ENCODE measurements at regions not wholly inside any gene's neighbourhood (a gene's known extent, or its start where the extent isn't known, plus 50 kb on each side); places are given as distances from the start of the nearest gene placed in this dataset.
"Not testable (repeated sequence)": the region's sequence is repeated elsewhere in the genome, so short reads cannot be mapped to it uniquely, and the experiment has no call there.

DNA sequence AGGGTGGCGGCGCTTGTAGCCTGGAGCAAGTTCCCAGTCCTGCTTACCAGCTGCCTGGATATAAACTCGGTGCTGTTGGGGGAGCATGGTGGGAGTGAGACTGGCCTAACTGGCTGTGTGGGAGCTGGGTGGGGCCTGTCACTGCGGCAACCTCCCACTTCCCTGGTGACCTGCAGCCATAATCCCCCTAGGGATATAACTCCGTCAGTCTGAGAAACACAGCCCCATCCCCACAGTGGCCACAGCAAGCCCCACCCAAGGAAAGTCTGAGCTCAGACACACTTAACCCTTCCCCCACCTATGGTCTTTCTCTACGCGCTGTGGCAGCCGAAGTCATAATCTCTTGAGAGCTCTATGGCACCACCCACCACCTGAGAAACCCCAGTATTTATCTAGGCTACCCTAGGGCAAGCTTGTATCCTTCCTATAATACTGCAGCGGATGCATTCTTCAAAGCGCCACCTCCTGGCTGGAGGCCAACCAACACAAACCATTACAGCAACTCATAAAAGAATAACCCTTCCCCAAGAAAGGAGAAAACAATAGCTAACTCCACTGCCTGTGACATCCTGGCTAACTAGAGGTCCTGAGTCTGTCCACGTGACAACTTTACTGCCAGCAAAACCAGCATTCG is 57.4 kb downstream of the ZNF648 start:
- DNase-seq (ENCODE audit: low spot score) = no peak

DNA sequence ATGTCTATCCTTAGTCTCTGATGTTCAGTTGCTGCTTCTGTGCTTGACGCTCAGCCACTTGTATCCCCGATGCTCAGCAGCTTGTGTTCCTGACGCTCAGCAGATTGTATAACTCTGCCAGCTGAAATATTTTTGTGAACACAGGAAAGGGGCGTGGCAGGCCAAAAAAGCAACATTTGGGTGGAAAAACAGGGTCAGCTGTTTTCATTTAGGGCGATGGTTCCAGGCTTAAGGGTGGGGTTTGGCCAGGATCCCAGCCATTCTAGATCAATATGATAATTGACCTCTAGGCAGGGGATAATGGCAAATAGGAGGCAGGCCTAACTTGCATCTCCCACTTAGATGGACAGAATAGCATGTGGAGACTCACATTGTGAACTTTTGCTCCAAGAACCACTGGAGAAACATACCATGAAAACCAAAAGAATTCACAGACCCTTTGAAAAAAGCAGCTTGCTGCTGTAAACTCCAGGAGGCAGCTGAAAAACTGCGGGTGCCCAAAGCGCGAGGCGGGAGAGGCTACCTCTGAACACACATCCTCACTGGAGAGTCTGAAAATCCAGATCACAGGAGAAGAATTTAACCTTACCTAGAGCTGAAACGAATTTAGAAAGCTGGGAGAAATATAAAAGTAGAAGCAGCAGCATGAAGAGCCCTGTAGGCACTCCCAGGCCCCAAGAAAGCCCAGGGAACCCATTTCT is 58.3 kb downstream of the ZNF648 start:
- no peak for DNase-seq (ENCODE audit: low spot score)

DNA sequence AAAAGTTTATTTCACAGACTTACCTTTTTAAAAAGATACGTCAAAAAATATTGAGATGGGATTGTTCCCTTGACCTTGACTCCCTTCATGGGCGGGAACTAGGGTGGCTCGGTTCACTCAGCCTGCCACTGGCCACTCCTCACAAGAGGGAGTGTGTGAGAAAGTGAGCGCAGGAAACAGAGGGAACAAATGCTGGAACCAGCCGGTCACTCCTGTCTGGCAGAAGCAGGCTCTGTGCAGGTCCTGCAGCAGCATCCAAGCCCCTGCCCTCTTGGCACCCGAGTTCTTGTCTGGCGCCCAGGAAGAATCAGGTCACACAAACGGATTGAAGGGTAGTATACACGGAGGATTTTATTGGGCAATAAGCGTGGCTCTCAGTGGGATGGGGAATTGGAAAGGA is 58.9 kb downstream of the ZNF648 start:
- no peak for DNase-seq (ENCODE audit: low spot score)

DNA sequence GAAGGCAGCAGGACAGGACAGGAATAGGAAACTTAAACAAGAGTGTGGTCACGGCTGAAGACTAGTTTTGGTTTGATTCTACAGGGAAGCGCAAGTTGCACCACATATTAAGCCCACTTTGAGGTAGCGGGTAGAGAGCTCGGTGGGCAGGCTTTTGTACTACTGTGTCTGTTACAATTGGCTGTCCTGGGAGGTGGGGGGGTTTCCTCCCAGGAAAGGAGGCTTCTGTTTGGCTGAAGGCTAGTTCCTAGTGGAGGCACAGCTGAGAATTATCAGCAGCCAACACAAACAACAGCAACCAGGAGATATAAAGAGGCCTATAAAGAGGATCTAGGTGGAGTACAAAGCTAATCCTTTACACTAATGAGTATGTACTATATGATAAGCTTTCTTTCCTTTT is 62.7 kb downstream of the ZNF648 start:
- no peak for DNase-seq (ENCODE audit: low spot score)

DNA sequence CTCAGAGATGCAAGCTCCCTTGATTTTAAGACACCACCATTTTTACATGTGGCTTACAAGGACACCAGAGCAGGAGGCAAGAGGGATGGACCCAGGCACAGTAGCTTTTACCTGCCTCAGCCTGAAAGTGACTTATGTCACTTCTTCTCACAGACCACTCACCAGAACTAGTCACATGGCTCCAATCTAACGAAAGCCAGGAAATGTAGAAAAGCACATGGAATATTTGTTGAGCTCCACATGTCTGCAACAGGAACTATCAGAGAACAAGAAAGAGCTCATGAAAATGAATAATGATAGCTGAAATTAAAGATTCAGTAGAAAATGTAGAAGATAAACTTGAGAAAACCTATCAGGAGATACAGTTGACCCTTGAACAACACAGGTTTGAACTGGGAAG is 69.4 kb downstream of the ZNF648 start:
- no peak for DNase-seq (ENCODE audit: low spot score)

DNA sequence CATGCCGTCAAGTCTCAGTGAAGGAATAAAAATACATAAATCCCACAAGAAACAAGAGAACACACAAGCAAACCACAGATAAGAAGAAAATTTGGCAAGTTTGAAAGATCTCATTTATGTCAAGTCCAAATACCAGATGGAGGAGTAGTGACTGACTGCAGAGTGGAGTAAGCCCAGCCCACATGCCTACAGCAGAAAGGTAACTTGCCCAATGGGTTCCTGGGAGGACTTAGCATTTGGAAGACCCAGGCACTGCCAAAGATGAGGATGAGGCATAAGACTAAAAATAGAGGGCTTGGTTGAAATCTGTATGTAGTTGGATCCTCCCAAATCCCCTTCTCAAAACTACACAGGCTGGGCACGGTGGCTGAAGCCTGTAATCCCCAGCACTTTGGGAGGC is 70.8 kb downstream of the ZNF648 start:
- DNase-seq (ENCODE audit: low spot score) = no peak

DNA sequence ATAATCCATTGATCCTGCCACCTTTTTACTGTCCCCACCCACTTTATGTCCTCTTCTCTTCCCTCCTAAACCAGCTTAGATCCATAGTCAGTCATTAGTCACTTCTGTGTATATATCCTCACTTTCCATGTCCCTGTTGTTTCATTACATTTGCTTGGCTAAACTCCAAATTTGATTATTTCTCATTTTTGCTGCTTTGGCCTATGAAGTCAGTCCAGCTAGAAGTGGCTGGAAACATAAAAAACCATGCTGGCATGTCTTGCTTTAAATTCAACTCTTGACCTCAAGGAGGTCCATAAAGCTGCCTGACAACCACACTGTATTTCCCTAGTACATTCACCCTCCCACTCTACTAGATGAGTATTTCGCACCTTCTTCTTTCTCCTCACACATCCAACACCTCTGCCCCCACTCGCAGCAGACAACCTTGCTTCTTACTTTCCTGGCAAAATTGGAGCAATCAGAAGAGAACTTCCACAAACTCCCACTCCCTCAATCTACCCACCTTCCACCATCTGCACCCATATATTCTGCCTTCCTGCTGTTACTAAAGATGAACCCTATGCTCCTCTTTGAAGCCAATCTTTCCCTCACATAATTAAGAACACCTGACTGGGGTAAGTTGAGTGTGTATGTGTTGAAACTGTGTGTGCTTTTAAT is 72.1 kb downstream of the ZNF648 start:
- no peak for DNase-seq (ENCODE audit: low spot score)

DNA sequence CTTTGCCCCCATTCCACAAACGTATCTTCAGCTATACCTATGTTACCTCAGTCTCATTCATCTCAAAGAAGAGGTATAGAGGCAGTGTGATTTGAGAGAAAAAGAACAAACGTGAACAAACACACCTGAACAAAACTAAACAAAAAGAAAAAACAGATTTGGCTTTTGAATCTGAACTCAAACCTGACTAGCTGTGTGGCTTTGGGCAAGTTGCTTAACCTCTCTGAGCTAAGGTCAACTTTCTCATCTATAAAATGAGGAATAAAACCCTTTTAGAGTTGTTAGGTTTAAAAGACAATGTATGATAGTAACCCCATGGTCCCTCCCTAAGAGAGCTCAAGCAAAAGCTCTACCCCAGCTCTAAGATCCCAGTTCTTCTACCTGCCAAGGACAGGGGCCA is 73.5 kb downstream of the ZNF648 start:
- DNase-seq (ENCODE audit: low spot score) = no peak

DNA sequence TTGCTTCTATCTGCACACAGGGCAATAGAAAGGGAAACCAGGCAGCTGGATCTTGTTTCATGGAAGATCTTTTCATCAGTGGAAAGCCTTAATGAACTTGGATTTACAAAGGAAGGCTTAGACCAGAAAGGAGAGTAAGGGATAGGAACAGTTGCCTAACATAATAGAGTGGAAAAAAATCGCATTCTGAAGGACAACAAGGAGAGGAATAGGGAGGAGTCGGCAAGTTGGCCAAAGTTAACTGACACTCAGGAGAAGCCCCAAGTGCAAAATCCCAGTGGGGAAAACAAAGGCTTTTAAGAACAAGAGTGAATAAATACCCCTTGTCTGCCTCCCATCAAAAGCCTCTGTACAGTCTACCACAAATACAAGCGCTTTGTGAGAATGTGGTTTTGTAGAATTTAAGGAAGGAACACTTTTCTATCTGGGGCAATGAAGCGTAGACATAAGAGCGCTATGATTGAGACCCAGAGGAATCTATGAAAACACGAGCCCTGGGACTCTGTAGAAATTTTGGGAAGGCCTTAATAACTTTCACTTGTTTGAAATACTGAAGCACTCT is 74.1 kb downstream of the ZNF648 start:
- DNase-seq (ENCODE audit: low spot score) = no peak

DNA sequence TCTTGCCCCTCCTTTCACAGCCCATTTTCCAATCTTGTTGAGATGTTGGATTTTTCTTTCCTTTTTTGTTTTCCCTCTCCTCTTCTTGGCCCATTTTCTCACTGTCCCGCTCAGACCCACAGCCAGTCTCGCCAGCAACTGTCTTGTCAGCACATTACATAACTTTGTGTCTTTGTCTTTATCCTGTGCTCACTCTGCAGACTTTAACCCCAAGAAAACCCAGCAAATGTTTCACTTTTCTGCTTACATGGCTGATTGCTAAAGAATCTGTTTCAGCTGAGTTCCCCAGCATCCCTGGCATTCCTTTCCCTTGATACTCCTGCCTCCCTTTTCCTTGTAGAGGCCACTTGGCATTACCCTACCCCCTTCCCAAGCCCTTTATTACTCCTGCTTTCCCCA is 74.6 kb downstream of the ZNF648 start:
- no peak for DNase-seq (ENCODE audit: low spot score)

DNA sequence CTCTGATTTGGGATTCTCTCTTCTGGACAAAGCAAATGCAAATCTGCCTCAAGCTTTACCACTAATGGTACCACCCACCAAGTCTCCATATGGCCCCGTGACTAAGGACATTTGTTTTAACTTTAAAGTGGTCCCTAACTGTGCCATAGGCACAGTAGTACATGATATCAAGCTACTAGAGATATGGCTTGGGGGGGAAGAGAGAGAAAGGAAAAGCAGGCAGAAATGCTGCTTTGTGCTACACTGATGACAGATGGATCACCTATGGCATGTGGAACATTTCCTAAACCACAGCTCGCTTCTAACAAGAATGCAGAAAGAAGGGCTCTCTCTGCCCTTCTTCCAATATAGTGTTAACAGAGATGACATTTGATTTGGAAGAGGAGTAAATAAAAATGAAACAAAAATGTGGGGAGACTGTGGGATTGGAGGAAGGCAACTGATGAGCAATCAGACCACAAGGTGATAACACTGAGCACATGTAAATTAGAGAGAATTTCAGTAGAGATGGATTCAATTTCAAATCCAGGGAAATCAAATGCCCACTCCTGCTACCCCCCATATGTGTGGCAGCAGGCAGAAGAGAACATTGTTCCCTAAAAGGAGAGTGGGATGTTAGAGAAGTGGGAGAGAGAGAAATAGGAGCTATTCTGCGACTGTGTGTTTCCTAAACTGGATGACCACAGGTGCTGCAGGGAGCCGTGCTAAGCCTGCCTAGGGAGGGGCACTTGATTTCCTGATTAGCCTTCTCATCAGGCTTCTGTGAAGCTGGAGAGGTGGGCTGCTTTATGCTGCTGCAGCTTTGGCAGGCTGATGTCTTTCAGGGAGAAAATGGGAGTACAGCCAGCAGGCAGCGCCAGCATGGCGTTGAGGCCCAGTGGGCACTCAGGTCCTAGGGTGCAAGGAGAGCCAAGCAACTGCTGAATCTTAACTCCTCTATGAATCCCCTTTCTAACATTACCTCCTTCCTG is 75.3 kb downstream of the ZNF648 start:
- DNase-seq (ENCODE audit: low spot score) = no peak

DNA sequence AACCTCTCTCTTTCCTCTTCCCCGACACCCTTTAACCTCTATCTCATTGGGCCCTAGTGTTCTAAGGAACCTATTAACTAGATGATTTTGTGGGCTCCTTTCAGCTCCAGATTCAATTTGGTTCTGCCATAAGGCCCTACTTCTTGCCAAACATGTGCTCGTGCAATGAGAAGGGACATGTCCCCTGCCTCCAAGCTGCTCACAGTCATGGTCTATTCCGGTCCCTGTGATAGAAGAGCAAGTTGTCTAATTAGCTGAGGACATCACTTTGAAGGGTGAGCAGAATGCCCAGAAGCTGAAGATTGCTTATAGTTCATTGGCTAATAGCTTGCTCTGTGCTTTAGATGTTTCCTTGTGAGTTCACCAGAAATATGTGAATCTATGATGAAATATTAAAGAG is 76.2 kb downstream of the ZNF648 start:
- DNase-seq (ENCODE audit: low spot score) = no peak

DNA sequence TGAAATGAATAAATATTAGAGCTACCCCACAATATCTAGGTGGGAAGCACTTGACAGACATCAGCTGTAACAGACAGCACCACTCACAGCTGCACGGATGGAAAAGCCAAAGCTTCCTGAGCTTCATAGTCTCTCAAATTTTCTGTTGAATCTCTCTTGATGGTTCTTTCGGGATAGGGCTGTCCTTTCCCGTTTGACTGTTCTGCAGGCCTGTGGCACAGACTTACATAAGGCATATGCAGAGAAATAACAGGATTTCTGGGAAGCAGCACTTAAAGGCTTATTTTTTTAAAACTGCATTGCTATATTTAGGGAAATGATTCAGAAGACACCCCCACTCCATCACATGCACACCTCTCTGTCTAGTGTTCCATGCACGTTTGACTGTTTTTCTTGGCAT is 77.5 kb downstream of the ZNF648 start:
- no peak for DNase-seq (ENCODE audit: low spot score)

DNA sequence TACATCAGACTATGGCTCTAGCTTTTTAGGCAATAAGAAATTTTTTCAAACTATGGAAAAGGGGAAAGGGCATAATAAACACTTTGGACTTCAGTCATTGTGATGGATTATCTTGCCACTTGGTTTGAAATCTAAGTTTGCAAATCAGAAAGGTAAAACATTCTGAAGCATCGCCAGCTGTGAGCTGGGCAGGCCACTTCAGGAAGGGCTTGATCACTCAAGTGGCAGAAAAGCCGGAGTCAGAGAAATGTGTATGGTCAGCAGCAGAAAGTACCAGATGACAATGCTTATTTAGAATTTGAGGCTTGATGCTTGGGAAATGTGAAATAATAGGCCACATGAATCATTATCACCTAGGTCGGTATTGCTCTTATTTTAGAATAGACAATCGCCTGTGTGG is 79.7 kb downstream of the ZNF648 start:
- no peak for DNase-seq (ENCODE audit: low spot score)

DNA sequence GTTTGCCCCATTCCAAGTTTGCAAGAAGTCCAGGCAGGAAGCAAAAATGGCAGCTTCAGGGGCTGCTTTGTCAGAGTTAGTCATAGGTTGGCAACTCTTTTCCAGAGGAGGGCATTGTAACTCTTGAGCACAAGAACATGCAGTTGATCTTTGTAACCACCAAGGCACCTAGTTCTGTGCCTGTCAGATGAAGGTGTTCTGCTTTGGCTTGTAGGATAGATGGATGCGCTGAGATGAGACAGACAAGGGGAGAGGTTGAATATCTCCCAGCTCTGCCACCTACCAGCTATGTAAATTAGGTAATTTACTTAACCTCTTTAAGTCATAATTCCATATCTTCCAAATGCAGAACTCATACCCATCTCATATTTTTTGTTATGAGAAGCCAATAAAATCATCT is 89.3 kb downstream of the ZNF648 start:
- DNase-seq (ENCODE audit: low spot score) = no peak

DNA sequence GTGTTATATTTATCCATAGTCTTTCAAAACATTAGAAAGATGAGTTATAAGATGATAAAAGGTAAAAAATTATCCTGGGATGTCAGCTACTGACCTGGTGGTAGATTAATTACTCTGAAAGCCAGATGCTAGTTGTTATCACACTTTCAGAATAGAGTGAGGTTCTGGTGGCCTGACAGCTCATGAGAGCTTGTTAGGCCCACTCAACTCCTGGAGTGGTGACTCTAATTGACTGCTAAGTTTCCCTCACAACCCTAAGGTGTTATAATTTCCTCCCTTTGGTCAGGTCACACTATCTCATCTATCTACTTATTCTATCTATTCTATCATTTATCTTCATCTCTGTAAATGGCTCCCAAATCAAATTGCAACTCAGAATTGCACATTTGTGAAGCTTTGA is 90.1 kb downstream of the ZNF648 start:
- no peak for DNase-seq (ENCODE audit: low spot score)

DNA sequence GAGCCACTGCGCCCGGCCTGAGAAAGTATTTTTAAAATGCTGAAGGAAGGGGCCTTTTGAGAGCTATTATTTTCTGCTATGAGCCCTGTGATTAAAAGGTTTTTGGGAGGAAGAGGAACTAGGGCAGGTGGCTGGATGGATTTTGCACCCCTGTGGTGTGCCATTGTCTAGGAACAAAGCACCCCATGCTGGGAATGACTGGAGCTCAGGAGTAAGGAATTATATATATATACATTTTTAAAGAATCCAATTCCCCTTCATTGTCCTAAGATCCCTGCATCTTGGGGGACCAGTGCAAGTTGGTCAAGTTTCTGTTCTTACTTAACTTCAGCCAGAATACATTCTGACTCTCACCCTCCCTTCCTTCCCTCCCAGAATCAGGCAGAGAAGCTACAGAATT is 91.6 kb downstream of the ZNF648 start:
- no peak for DNase-seq (ENCODE audit: low spot score)

DNA sequence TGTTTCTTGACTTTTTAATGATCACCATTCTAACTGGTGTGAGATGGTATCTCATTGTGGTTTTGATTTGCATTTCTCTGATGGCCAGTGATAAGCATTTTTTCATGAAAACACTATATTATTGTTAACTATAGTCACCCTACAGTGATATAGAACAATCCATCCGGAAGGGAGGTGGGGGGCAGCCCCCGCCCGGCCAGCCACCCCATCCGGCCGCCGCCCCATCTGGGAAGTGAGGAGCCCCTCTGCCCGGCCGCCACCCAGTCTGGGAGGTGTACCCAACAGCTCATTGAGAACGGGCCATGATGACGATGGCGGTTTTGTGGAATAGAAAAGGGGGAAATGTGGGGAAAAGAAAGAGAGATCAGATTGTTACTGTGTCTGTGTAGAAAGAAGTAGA is 106.8 kb downstream of the ZNF648 start:
- DNase-seq (ENCODE audit: low spot score) = not testable (repeated sequence)

DNA sequence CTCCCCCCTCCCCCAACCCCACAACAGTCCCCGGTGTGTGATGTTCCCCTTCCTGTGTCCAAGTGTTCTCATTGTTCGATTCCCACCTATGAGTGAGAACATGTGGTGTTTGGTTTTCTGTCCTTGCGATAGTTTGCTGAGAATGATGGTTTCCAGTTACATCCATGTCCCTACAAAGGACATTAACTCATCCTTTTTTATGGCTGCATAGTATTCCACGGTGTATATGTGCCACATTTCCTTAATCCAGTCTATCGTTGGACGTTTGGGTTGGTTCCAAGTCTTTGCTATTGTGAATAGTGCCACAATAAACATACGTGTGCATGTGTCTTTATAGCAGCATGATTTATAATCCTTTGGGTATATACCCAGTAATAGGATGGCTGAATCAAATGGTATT is 107.3 kb downstream of the ZNF648 start:
- not testable (repeated sequence) for DNase-seq (ENCODE audit: low spot score)

DNA sequence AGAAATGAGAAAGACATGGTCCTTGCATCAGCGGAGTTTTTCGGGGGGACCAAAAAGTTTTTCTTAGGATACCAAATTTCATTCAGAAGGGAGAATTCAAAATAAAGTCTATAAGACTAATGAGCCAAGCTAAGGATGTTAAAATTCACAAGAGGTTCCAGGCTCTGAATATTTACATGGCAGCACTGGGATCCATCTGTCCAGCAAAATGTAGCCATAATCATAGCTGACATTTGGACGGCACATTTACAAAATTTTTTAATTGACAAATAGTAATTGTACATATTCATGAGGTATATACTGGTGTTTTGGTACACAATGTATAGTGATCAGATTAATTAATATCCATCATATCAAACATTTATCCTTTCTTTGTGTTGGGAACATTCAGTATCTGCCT is 107.9 kb downstream of the ZNF648 start:
- no peak for DNase-seq (ENCODE audit: low spot score)

DNA sequence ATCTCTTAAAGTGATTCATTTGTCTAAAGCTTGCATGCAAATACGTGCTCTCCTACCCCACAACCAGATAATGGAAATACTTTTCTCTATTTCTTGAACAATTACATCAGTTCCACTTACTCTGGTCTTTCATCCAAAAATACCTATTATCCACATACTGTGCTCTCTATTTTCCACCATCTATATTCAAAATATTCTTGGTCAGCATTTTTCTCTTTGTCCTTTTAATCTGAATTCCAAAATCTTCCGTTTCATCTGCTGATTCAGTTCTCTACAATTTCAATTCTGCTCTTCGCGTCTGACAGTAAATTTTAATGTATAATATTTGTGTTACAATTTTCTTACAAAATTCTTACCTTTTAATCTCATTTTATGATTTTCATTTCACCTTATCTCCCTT is 110.3 kb downstream of the ZNF648 start:
- DNase-seq (ENCODE audit: low spot score) = no peak

DNA sequence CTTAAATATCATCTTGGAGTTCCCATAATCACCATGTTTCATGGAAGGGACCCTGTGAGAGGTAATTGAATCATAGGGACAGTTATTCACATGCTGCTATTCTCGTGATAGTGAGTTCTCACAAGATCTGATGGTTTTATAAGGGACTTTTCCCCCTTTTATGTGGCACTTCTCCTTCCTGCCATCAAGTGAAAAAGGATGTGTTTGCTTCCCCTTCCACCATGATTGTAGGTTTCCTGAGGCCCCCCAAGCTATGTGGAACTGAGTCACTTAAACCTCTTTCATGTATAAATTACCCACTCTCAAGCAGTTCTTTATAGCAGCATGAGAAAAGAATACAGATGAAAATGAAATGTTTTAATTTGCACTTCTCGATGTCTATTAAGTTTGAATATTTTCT is 112.0 kb downstream of the ZNF648 start:
- DNase-seq (ENCODE audit: low spot score) = no peak
